ENCODE measurements at regions not wholly inside any gene's neighbourhood (a gene's known extent, or its start where the extent isn't known, plus 50 kb on each side); places are given as distances from the start of the nearest gene placed in this dataset.

- no peak overlapping the region for H3K27ac ChIP-seq
- TF ChIP-seq CTCF (IDR thresholded peaks at IDR 0.05), result no peak
- TF ChIP-seq ZFX (IDR thresholded peaks at IDR 0.05; ENCODE audit: borderline replicate concordance), result no peak
Measured at GRCh38 chr9:712643-713042, 128.9 kb upstream of the DMRT1 start.

- TF ChIP-seq ZFX (IDR thresholded peaks at IDR 0.05; ENCODE audit: borderline replicate concordance) (no peak), CTCF (IDR thresholded peaks at IDR 0.05) (no peak)
- H3K27ac ChIP-seq, result no peak overlapping the region
Measured at GRCh38 chr9:713091-713490, 128.4 kb upstream of the DMRT1 start.

- H3K27ac ChIP-seq, result no peak overlapping the region
- TF ChIP-seq CTCF (IDR thresholded peaks at IDR 0.05) (no peak), ZFX (IDR thresholded peaks at IDR 0.05; ENCODE audit: borderline replicate concordance) (no peak)
Measured at GRCh38 chr9:714675-715074, 126.8 kb upstream of the DMRT1 start.

GRCh38 chr9:715300-715699 lies 126.2 kb upstream of the DMRT1 start:
- H3K27ac ChIP-seq, result no peak overlapping the region
- TF ChIP-seq CTCF (IDR thresholded peaks at IDR 0.05) (no peak), ZFX (IDR thresholded peaks at IDR 0.05; ENCODE audit: borderline replicate concordance) (no peak)

GRCh38 chr9:715743-716400 lies 125.6 kb upstream of the DMRT1 start:
- TF ChIP-seq CTCF (IDR thresholded peaks at IDR 0.05) (no peak), ZFX (IDR thresholded peaks at IDR 0.05; ENCODE audit: borderline replicate concordance) (no peak)
- H3K27ac ChIP-seq, result no peak overlapping the region

- TF ChIP-seq CTCF (IDR thresholded peaks at IDR 0.05) (no peak), ZFX (IDR thresholded peaks at IDR 0.05; ENCODE audit: borderline replicate concordance) (no peak)
- H3K27ac ChIP-seq, result no peak overlapping the region
Measured at GRCh38 chr9:717722-718121, 123.8 kb upstream of the DMRT1 start.

GRCh38 chr9:720239-720881 lies 121.1 kb upstream of the DMRT1 start:
- TF ChIP-seq CTCF (IDR thresholded peaks at IDR 0.05) (no peak), ZFX (IDR thresholded peaks at IDR 0.05; ENCODE audit: borderline replicate concordance) (no peak)
- no peak overlapping the region for H3K27ac ChIP-seq

All from 22Rv1 (cell line).